BJ (cell line): ENCODE measurements at regions not wholly inside any gene's neighbourhood (a gene's known extent, or its start where the extent isn't known, plus 50 kb on each side); places are given as distances from the start of the nearest gene placed in this dataset.

Experiments used
- CTCF ChIA-PET: fragments of 350-600 bp; formaldehyde crosslinking; extraction: SDS; loops from one replicate; lab custom pipeline; 2021; ENCODE audit warnings: antibody characterized with exemption, inconsistent platforms; lab: Yijun Ruan, JAX
- POLR2A ChIA-PET: fragments of 300-600 bp; sonication (Branson Sonifier 250); formaldehyde crosslinking; extraction: SDS; loops from one replicate; lab custom pipeline; 2021; ENCODE audit warnings: antibody characterized with exemption; lab: Charles Lee
- DNase-seq: peaks from one replicate; pipeline ENCODE4 v3.0.0-alpha.2; 2011; ENCODE audit warnings: low read depth
- H3K27me3 ChIP-seq: 2 replicates; pipeline ENCODE4 v1.6.0; 2011; ENCODE audit warnings: low read length; ENCODE audit not compliant: control insufficient read depth, insufficient read depth
- H3K36me3 ChIP-seq: 2 replicates; pipeline ENCODE4 v1.5.1; 2011; ENCODE audit warnings: low read length; ENCODE audit not compliant: control insufficient read depth, insufficient read depth
- H3K4me3 ChIP-seq: 2 replicates; pipeline ENCODE4 v1.5.1; 2011; ENCODE audit warnings: low read depth, mild to moderate bottlenecking, control low read depth, low read length
- CTCF ChIP-seq: IDR thresholded peaks from 2 replicates; pipeline ENCODE4 v1.5.1; 2011; ENCODE audit warnings: low read depth, mild to moderate bottlenecking, control low read depth, inconsistent platforms, low read length, moderate library complexity; ENCODE audit not compliant: insufficient read depth

- Histone ChIP-seq H3K27me3 (no peaks in the 10 kb centered on the region), H3K36me3 (no peaks in the 10 kb centered on the region), H3K4me3 (no peak overlapping the region)
- no peak for DNase-seq
- ChIA-PET CTCF (no interaction called here), POLR2A (no interaction called here)
- TF ChIP-seq CTCF, result no peak
Observed at GRCh38 chr18:66440433-66440832, 163.5 kb downstream of the CDH19 start.

DNA sequence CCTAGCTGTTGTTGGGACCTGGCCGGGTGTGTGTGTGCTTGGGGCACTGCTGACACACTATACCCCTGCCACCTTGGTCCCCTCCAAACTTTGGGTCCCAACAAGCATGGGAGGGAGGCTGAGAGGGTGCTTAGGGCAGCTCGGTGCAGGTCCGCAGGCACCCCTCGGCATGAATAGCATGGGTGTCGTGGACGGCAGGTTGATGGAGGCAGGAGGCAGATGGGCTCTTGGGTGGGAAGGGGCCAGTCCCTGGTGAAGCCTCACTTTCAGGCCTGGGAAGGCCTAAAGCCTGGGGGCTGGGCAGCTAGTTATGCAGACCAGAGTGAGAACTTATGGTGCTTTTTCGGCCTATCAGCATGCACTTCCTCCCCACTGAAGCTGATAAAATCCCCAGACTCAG is 164.2 kb downstream of the CDH19 start:
- no peak overlapping the region for H3K4me3 ChIP-seq
- no peaks in the 10 kb centered on the region for H3K36me3 ChIP-seq
- CTCF ChIA-PET, result no interaction called here
- no peaks in the 10 kb centered on the region for H3K27me3 ChIP-seq
- TF ChIP-seq CTCF, result no peak
- POLR2A ChIA-PET, result no interaction called here
- no peak for DNase-seq

- Histone ChIP-seq H3K27me3 (no peaks in the 10 kb centered on the region), H3K4me3 (no peak overlapping the region), H3K36me3 (no peaks in the 10 kb centered on the region)
- no peak for TF ChIP-seq CTCF
- POLR2A ChIA-PET, result no interaction called here
- CTCF ChIA-PET, result no interaction called here
- DNase-seq, result no peak
Observed at GRCh38 chr18:66438711-66439536, 165.0 kb downstream of the CDH19 start.

- no peak for DNase-seq
- ChIA-PET POLR2A (no interaction called here), CTCF (no interaction called here)
- H3K4me3 ChIP-seq, result no peak overlapping the region
- H3K27me3 ChIP-seq, result no peaks in the 10 kb centered on the region
- H3K36me3 ChIP-seq, result no peaks in the 10 kb centered on the region
- TF ChIP-seq CTCF, result no peak
Observed at GRCh38 chr18:66432636-66433035, 171.3 kb downstream of the CDH19 start.

- ChIA-PET POLR2A (interaction anchor here (0.6 kb wide), 1 partner anchor 89 kb away, joined by 3 read pairs; no protein-coding TSS in a partner anchor), CTCF (no interaction called here)
- no peak for TF ChIP-seq CTCF
- DNase-seq, result no peak
- H3K36me3 ChIP-seq, result no peaks in the 10 kb centered on the region
- no peaks in the 10 kb centered on the region for H3K27me3 ChIP-seq
- no peak overlapping the region for H3K4me3 ChIP-seq
Observed at GRCh38 chr18:66428795-66429194, 175.1 kb downstream of the CDH19 start.
